ENCODE measurements at regions not wholly inside any gene's neighbourhood (a gene's known extent, or its start where the extent isn't known, plus 50 kb on each side); places are given as distances from the start of the nearest gene placed in this dataset.

DNA sequence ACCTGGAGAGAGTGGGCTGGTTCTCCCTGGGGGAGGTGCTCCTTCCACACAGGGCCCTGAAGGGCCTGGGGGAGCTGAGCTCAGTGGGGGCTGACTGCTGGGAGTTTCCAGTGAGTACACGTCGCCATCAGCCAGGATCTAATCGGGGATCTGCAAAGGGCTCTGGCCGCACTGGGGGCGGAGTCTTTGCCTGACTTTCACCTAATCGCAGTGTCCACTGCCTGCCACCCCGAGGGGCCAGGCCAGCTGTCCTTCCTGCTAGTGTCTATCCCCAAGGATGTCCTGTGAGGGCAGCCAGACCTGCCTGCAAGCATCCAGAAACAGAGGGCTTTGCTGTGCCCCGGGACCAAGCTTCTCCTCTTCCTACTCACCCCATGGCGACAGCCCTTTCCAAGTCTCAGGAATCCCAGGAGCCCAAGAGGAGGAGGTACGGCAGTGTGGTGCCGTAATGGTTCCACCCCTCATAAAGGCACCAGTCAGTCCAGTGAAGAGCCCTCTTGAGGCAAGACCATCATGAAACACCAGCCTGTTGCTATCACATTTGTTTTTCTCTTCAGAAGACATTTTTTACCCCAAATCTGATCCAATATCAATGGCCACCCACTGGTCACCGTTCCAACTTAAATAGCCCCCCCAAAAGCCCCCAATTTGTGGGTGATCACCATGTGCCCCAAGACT lies 243.1 kb upstream of the ECI2 start:
- no peak for DNase-seq (ENCODE audit: low read depth, low spot score)
- no peaks in the 10 kb centered on the region for H3K27me3 ChIP-seq (ENCODE audit: control insufficient read depth in 2 of 2, insufficient read depth in 2 of 2, low read length in 2 of 2)
- no peak overlapping the region for H2AFZ ChIP-seq (ENCODE audit: low read depth, low read length)
- dilution Hi-C loops (cut with MboI; ENCODE audit: extremely low pct_ligation_motif_present, low sequenced_read_pairs) (no loop called here), intact Hi-C loops (cut with micrococcal nuclease) (no loop called here)
- no peak overlapping the region for H3K9ac ChIP-seq (replicated peaks; ENCODE audit: extremely low read depth, insufficient read depth, low read length)
- POLR2A ChIA-PET = no interaction called here
- H3K9me3 ChIP-seq (replicated peaks; ENCODE audit: control insufficient read depth, insufficient read depth, low read length) = no peaks in the 10 kb centered on the region
- H3K79me2 ChIP-seq (ENCODE audit: control insufficient read depth, insufficient read depth, low read length) = no peaks in the 10 kb centered on the region
- H3K36me3 ChIP-seq (ENCODE audit: control insufficient read depth in 2 of 2, extremely low read depth in 1 of 2, insufficient read depth in 2 of 2, low read length in 2 of 2) = no peaks in the 10 kb centered on the region
- BruUV-seq (replicated peaks) = no TSS peak
- H3K4me3 ChIP-seq (replicated peaks in 1 of 3; ENCODE audit: insufficient read depth in 1 of 3, low read depth in 1 of 3, low read length in 3 of 3) = no peak overlapping the region
- CTCF ChIA-PET = interaction anchor here (1.5 kb wide), 1 partner anchor 18 kb away, joined by 3 read pairs; no protein-coding TSS in a partner anchor
- H3K9me1 ChIP-seq (replicated peaks; ENCODE audit: control insufficient read depth, extremely low read depth, insufficient read depth, low read length) = no peaks in the 10 kb centered on the region
- no peaks in the 10 kb centered on the region for H4K20me1 ChIP-seq (replicated peaks; ENCODE audit: control insufficient read depth, extremely low read depth, insufficient read depth, low read length)
- no peak overlapping the region for H3K27ac ChIP-seq (ENCODE audit: insufficient read depth, low read depth, low read length)
- peaks cover 15% of the 10 kb centered on the region for H3K4me1 ChIP-seq (ENCODE audit: control insufficient read depth, extremely low read depth, insufficient read depth, low read length)
- FAIRE-seq = no peak
- TF ChIP-seq EZH2 (IDR thresholded peaks at IDR 0.05; ENCODE audit: borderline replicate concordance, low read depth, low read length, severe bottlenecking) (no peak), POLR2AphosphoS5 (IDR thresholded peaks at IDR 0.05; ENCODE audit: insufficient read depth, low read depth, low read length) (no peak), MYC (IDR thresholded peaks at IDR 0.05; ENCODE audit: low read depth, low read length) (no peak), GATA2 (IDR thresholded peaks at IDR 0.05; ENCODE audit: insufficient read depth, insufficient read length, low read depth, low read length) (no peak), FOS (IDR thresholded peaks at IDR 0.05; ENCODE audit: borderline replicate concordance, insufficient read depth, low read length) (no peak), JUN (IDR thresholded peaks at IDR 0.05; ENCODE audit: borderline replicate concordance, insufficient read depth, insufficient read length, low read depth) (no peak), POLR2A (IDR thresholded peaks at IDR 0.05; ENCODE audit: low read depth, low read length) (no peak)
- TF ChIP-seq, protein P1, sequence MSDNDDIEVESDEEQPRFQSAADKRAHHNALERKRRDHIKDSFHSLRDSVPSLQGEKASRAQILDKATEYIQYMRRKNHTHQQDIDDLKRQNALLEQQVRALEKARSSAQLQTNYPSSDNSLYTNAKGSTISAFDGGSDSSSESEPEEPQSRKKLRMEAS (IDR thresholded peaks at IDR 0.05; ENCODE audit: insufficient read depth, insufficient read length) = no peak
- TF ChIP-seq, protein P2, sequence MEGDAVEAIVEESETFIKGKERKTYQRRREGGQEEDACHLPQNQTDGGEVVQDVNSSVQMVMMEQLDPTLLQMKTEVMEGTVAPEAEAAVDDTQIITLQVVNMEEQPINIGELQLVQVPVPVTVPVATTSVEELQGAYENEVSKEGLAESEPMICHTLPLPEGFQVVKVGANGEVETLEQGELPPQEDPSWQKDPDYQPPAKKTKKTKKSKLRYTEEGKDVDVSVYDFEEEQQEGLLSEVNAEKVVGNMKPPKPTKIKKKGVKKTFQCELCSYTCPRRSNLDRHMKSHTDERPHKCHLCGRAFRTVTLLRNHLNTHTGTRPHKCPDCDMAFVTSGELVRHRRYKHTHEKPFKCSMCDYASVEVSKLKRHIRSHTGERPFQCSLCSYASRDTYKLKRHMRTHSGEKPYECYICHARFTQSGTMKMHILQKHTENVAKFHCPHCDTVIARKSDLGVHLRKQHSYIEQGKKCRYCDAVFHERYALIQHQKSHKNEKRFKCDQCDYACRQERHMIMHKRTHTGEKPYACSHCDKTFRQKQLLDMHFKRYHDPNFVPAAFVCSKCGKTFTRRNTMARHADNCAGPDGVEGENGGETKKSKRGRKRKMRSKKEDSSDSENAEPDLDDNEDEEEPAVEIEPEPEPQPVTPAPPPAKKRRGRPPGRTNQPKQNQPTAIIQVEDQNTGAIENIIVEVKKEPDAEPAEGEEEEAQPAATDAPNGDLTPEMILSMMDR (IDR thresholded peaks at IDR 0.05; ENCODE audit: extremely low read depth in 1 of 2, insufficient read depth in 1 of 2, low read depth in 1 of 2, low read length in 2 of 2) = no peak
- no peak overlapping the region for H3K4me2 ChIP-seq (ENCODE audit: insufficient read depth, low read length)
